HG03460 (cell line): ENCODE measurements at regions not wholly inside any gene's neighbourhood (a gene's known extent, or its start where the extent isn't known, plus 50 kb on each side); places are given as distances from the start of the nearest gene placed in this dataset.

ENCODE experiments used
- ATAC-seq: cut with Tn5 transposase; IDR thresholded peaks from one replicate; pipeline ENCODE4 v1.9.1; 2021; ENCODE audit not compliant: unreplicated experiment

- no peak for ATAC-seq
Observed at GRCh38 chr7:22962775-22963350, 51.1 kb downstream of the HYCC1 start.

- ATAC-seq = no peak
Observed at GRCh38 chr7:22958742-22959141, 55.2 kb downstream of the HYCC1 start.

- no peak for ATAC-seq
Observed at GRCh38 chr7:22954251-22954650, 59.7 kb downstream of the HYCC1 start.

DNA sequence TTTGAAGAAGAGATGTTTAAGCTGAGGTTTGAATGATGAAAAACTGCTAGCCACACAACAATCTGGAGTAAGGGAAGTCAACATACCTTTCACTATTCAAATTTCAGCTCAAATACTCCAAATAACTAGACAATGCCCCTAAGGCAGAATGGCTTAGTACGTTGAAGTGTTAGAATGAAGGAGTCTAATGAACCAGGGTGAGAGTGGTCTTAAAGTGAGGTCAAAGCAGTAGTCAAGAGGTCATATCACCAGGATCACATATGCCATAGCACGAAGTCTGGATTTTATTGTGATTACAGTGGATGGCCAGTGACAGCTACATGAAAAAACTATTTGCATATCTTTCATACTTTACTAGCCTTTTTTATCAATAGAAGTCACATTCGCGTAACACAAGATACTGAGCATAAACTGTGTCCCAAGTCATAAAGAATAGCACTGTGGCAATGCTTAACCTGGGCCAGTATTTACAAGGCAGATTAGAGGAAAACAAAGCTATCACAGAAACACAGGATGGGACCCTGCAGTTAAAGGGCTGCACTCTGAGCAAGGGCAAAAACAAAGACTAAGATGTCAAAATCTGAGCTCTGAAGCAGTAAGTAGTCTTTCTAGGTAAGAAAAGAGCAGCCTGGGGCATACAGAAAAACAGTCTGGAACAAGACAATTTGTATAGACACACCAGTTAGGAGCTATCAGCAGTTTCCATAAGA is 61.5 kb downstream of the HYCC1 start:
- no peak for ATAC-seq

GRCh38 chr7:22949944-22950343 is 64.0 kb downstream of the HYCC1 start:
- no peak for ATAC-seq

DNA sequence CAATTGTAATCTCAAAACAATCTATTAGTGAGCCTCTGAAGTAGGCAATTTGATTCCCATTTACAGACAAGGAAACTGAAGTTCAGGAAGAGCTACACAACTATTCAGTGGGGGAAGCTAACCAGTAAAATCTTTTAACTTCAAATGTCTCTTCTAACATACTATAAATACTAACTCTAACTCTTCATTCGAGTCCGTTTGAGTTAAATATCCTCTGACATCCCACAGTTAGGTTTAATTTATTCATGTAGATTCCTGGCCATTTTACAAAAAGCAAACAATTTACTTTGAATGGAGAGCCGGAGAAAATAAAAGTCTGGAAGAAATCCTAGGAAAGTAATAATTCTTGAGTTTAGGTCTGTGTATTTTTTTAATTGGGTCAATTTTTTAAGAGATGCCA is 64.7 kb downstream of the HYCC1 start:
- ATAC-seq = no peak

DNA sequence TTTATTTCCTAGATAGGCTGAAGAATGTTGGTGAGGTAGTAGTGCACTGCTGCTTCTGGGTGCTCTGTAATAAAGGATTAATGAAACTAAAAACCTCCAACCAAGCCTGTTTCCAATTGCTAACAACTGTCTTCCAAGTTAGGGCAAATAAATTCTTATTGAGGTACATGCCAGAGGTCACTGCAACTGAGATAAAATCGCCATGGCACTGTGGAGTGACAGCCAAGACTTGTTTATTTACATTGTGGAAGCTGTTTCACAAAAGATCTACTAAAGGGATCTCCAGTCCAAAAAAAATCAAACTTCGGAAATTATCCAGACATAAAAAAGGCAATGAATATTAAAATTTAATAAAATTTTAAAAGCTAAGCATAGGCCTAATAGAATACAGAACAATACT is 65.2 kb downstream of the HYCC1 start:
- no peak for ATAC-seq

- ATAC-seq = no peak
Observed at GRCh38 chr7:22945584-22945983, 68.3 kb downstream of the HYCC1 start.

GRCh38 chr7:22944510-22944909 is 69.4 kb downstream of the HYCC1 start:
- no peak for ATAC-seq

- ATAC-seq = no peak
Observed at GRCh38 chr7:22944022-22944421, 69.9 kb downstream of the HYCC1 start.

DNA sequence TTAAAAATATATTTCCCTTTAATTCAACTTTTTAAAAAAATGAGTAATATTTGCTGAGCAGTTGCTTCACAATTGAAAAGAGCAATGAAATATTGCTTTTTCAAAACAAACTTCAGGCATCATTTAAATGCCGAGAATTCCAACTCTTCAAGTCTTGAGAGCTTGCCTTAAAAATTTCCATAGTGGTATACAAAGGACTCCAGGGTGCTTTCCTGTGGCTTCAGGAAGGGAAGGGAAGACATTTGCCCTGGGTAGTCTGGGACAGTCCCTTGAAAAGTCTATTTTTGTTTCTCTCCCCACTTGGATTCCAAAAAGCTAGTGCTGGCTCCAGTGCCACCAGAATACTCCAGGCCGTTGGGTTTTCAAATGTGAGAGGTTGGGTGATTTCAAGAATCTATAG is 71.7 kb downstream of the HYCC1 start:
- no peak for ATAC-seq

DNA sequence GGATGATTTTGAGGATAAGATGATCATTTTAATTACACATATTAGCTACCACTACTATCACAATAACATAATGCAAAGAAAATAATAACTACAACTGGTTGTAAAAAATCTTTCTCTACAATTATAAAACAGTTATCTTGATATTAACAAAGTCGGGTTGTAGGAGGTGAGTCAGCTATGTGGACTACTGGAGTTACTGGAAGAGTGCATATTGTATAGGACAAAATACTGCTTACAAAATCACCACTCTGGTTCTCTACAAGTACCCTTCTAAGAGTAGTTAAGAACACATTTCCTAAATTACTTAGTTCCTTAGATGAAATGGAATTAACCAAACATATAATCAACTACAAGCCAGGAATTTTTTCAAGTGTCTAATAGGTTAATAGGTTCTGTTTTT is 74.1 kb downstream of the HYCC1 start:
- no peak for ATAC-seq

DNA sequence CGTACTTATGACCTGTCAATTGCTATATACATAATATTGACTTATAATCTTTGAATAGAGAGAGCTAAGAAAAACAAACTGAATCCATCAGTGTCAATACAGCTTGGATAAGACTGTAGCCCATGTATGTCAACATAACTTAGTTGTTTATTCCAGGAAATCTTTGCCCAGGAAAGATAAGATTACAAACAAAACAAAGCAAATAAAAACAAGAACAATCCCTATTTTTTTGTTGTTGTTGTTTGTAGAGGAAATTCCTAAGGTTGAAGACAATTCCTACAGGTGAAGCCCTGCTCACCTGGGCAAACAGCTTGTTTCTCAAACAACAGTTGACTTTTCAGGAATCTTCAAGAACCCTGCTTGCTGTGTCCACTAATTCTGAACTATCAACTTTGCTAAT is 76.0 kb downstream of the HYCC1 start:
- no peak for ATAC-seq

DNA sequence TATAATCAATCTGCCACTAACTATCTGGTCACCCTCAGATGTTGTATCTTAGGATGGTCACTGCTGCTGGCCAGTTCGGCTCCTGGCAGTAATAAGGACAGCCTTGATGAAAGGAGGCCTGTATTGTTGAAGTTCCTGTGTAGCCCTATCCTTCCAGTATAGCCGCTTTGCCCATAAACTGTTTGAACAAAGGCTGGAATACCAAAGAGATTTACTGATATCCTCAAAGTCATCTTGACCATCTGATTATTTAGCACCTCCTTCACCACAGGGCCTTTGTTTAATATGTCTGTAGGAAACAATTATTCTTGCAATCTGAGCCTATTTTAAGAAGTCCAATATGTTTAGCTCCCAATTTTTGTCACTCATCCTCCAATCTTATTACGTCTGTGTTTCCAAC is 77.7 kb downstream of the HYCC1 start:
- no peak for ATAC-seq

DNA sequence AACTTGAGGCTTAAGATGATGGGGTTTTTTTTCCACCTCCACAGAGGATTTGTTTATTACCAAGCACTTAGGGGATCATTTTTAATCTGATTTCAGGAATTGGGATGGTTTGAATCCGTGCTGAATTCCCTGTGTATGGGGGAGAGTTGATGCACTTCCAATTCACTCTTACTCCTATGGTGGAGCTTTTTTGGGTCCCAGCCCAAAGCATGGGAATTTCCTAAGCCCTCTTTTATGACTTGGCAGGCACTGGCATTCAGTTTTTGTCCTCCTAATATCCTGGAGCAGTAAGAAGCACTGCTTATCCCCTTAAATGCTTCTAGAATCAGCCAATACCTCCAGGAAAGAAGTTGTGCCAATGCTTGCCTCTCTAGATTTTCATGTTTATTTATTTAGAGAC is 78.7 kb downstream of the HYCC1 start:
- no peak for ATAC-seq

DNA sequence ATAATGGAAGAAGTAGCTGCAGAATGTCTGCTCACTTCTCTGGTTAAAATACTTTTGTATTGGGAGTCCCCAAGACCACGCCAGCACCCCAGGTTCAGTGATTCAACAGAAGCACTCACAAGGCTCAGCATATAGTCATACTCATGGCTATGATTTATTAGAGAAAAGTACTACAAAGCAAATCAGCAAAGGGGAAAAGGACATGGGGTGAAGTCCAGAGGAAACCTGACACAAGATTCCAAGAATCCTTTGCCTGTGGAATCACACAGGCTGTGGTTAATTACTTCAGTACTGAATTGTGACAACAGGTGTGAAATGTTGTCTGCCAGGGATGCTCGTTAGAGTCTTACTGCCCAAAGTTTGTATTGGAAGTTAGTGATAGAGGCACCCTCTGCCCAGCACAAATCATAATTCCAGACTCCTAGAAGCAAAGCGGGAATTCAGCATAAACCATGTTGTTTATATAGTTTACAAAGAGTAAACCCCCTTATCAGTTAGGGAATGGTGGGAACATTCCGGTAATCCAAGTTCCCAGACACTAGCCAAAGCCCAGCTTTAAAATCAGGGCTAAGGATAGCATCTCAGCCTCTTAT is 79.4 kb downstream of the HYCC1 start:
- no peak for ATAC-seq

GRCh38 chr7:22934023-22934422 is 79.9 kb downstream of the HYCC1 start:
- ATAC-seq = no peak

DNA sequence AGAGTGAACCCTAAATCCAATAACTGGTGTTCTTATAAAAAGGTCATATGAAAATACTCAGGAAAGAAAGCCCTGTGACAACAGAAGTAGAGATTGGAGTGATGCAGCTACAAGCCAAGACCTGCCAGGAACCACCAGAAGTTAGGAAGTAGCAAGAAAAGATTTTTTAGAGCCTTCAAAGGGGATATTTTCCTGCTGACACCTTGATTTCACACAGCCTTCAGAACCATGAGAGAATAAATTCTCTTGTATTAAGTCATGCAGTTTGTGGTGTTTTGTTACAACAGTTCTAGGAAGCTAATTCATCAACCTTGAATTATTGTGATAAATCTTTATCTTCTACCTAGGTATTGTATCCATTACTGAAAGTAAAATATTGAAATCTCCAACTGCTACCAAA is 81.0 kb downstream of the HYCC1 start:
- no peak for ATAC-seq

DNA sequence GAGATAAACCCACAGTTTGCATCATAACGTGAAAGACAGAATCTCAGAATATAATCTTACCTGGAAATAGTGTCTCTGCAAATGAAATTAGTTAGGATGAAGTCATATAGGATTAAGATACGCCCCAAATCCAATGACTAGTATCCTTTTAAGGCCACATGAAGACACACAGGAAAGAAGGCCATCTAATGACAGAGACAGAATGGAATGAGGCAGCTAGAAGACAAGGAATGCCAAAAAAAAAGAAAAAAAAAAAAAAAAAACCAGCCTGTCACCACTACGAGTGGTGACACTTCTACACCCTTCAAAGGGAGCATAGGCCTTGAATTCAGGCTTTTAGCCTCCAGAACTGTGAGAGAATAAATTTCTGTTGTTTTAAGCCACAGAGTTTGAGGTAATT is 82.9 kb downstream of the HYCC1 start:
- no peak for ATAC-seq

GRCh38 chr7:22922307-22922706 is 91.6 kb downstream of the HYCC1 start:
- no peak for ATAC-seq

DNA sequence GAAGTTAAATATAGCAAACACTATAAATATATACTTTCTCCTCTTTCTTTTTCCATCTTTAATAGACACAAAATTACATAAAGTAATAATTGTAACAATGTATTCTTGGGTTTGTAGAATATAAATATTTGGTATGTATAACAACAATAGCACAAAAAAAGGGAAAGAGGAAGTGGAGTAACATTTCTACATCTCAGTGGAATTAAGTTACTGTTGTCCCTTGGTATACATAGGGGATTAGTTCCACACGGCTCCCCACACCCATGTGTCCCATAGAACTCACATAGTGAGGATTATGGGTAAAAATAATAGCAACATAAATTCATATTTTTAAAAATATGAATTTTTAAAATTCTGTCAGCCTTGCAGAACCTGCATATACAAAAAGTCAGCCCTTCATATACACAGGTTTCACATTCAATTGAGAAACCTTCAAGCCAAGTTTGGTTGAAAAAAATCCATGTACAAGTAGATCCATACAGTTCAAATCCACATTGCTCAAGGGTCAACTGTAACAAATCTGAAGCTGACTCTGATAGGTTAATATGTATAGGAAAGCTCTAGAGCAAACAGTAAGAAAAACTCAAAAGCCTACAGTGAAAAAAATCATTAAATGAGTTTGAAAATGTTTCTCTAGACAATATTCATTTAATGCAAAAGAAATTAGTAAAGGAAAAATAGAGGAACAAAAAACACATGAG is 92.4 kb downstream of the HYCC1 start:
- no peak for ATAC-seq

DNA sequence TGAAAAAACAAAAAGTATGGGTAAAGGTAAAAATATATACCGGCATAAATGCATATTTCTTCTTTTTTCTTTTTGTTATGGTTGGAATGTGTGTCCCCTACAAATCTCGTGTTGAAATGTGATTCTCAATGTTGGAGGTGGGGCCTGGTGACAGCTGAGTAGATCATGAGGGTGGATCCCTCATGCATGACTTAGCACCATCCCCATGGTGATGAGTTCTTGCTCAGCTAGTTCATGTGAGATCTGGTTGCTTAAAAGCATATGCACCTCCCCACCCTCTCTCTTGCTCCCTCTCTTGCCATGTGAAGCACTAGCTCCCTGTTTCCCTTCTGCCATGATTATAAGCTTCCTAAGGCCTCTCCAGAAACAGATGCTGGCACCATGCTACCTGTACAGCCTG is 93.3 kb downstream of the HYCC1 start:
- ATAC-seq = no peak
